Esophagus squamous epithelium (tissue), 4 donors: ENCODE measurements at regions not wholly inside any gene's neighbourhood (a gene's known extent, or its start where the extent isn't known, plus 50 kb on each side); places are given as distances from the start of the nearest gene placed in this dataset.

Experiments used
- CTCF ChIP-seq, 6 experiments: fragments of 450-650 bp in 4 of 6; fragments of 200-600 bp in 2 of 6; sonication (generic) in 2 of 6; IDR thresholded peaks; one replicate each; pipeline ENCODE4 v1.5.1; 2016 to 2019; ENCODE audit warnings: antibody characterized with exemption in 6 of 6, mild to moderate bottlenecking in 4 of 6, moderate library complexity in 4 of 6
- POLR2A ChIP-seq, 4 donors: fragments of 450-650 bp; IDR thresholded peaks; one replicate each; pipeline ENCODE4 v1.6.1; 2017; ENCODE audit warnings: antibody characterized with exemption in 4 of 4, mild to moderate bottlenecking in 4 of 4, moderate library complexity in 3 of 4

- TF ChIP-seq POLR2A (IDR thresholded peaks at IDR 0.05) (no peak), CTCF (IDR thresholded peaks at IDR 0.05) (no peak)
These were observed 433.1 kb upstream of the FAM241A start for GRCh38 chr4:111712093-111712677.
